Esophagus squamous epithelium (tissue), 4 donors: ENCODE measurements at regions not wholly inside any gene's neighbourhood (a gene's known extent, or its start where the extent isn't known, plus 50 kb on each side); places are given as distances from the start of the nearest gene placed in this dataset.

ENCODE experiments used
- CTCF ChIP-seq, 6 experiments: fragments of 450-650 bp in 4 of 6; fragments of 200-600 bp in 2 of 6; sonication (generic) in 2 of 6; IDR thresholded peaks; one replicate each; pipeline ENCODE4 v1.5.1; 2016 to 2019; ENCODE audit warnings: antibody characterized with exemption in 6 of 6, mild to moderate bottlenecking in 4 of 6, moderate library complexity in 4 of 6
- POLR2A ChIP-seq, 4 donors: fragments of 450-650 bp; IDR thresholded peaks; one replicate each; pipeline ENCODE4 v1.6.1; 2017; ENCODE audit warnings: antibody characterized with exemption in 4 of 4, mild to moderate bottlenecking in 4 of 4, moderate library complexity in 3 of 4

DNA sequence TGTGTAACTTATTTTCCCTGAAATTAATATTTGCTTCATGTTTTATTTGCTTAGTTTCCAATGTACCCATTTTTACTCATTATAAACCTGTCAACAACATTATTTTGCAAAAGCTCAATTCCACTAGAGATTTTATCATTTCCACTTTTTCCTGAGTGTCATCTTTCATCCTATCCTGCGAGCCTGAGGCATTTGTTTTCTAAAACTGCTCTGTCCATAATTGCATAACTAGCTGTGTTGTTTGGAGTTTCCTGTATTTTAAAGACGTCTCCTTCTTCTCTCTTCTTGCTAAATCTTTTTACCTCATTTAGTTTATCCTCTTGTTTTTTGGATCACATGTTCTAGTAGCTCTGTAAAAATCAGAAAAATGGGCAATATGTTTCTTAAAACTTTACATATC lies 332.7 kb upstream of the NOVA1 start:
- no peak for TF ChIP-seq POLR2A (IDR thresholded peaks at IDR 0.05)
- TF ChIP-seq CTCF (IDR thresholded peaks at IDR 0.05): no peak
